ENCODE measurements at regions not wholly inside any gene's neighbourhood (a gene's known extent, or its start where the extent isn't known, plus 50 kb on each side); places are given as distances from the start of the nearest gene placed in this dataset.

- TF ChIP-seq CTCF (IDR thresholded peaks at IDR 0.05) (no peak), POLR2A (IDR thresholded peaks at IDR 0.05) (no peak)
Observed at GRCh38 chr5:103780794-103781193, 218.2 kb upstream of the NUDT12 start.

All from right lobe of liver (tissue), 4 donors.